ENCODE measurements at regions not wholly inside any gene's neighbourhood (a gene's known extent, or its start where the extent isn't known, plus 50 kb on each side); places are given as distances from the start of the nearest gene placed in this dataset.
A peak's percentile ranks its signal among the peaks of the same experiment; 100 is the strongest.

DNA sequence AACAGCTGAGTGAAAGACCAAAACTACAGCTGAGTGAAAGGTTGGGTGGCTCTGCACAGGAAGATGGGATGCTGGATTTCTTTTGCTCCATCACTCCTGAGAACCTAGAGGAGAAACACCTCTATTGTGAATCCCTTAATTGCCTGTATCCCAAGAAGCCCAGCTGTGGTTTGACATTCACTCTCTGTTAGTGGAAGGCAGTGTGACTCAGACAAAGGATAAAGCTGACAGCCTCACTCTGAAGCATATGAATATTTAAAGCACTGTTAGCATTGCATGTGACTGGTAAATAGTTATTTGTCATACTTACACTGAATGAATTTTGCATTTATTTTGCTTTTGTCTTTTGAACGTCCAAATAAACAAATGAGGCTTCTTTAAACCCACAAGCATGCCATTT lies 367.1 kb upstream of the RIOK2 start:
- in situ Hi-C loops (cut with MboI; ENCODE audit: low sequenced_read_pairs), result no loop called here

More for the DNA sequence above, 367.1 kb upstream of the RIOK2 start:
- no peak overlapping the region for H3K4ac ChIP-seq (ENCODE audit: low read depth, low read length)
- POLR2A ChIA-PET (ENCODE audit: unreplicated experiment), result no interaction called here
- no peaks in the 10 kb centered on the region for H4K20me1 ChIP-seq (ENCODE audit: insufficient read depth, low read length)
- DNase-seq (peak; percentile 72), ATAC-seq (ENCODE audit: low read depth) (peak; percentile 69)
- H2BK120ac ChIP-seq (ENCODE audit: low read depth, low read length), result no peak overlapping the region
- H3K4me1 ChIP-seq (ENCODE audit: control insufficient read depth, insufficient read depth, low read length), result peaks cover 5% of the 10 kb centered on the region; the same call in 1 of the 2 replicates
- no peak overlapping the region for H3K27ac ChIP-seq (ENCODE audit: insufficient read depth, low read length)
- H3K4me3 ChIP-seq (ENCODE audit: insufficient read depth, low read depth, low read length), result no peak overlapping the region
- no peak overlapping the region for H2BK15ac ChIP-seq (ENCODE audit: low read depth, low read length)
- no peak overlapping the region for H2AFZ ChIP-seq (replicated peaks; ENCODE audit: low read length, poor library complexity)
- H3K79me1 ChIP-seq (ENCODE audit: low read depth in 1 of 2, low read length in 2 of 2), result no peaks in the 10 kb centered on the region
- H3K27me3 ChIP-seq (ENCODE audit: control insufficient read depth, insufficient read depth, low read length), result no peaks in the 10 kb centered on the region
- H3K56ac ChIP-seq (ENCODE audit: extremely low read depth, insufficient read depth, low read length), result no peak overlapping the region
- intact Hi-C loops (cut with micrococcal nuclease), result no loop called here
- H4K5ac ChIP-seq (ENCODE audit: low read depth, low read length), result no peak overlapping the region
- no peak overlapping the region for H3K4me2 ChIP-seq (ENCODE audit: low read depth, low read length)
- no peak overlapping the region for H2AK9ac ChIP-seq (replicated peaks; ENCODE audit: low read depth, low read length, poor library complexity)
- no peaks in the 10 kb centered on the region; the same call in 1 of the 2 replicates for H3K9me1 ChIP-seq (ENCODE audit: insufficient read depth, low read length)
- no peak overlapping the region for H4K8ac ChIP-seq (ENCODE audit: low read depth in 2 of 2, low read length in 2 of 2)
- no peak overlapping the region for H2BK5ac ChIP-seq (ENCODE audit: low read depth, low read length, poor library complexity, severe bottlenecking)
- no peak overlapping the region for H3K9ac ChIP-seq (ENCODE audit: low read depth, low read length)
- H3K36me3 ChIP-seq (ENCODE audit: control insufficient read depth, insufficient read depth, low read length), result no peaks in the 10 kb centered on the region
- TF ChIP-seq CHD1 (IDR thresholded peaks at IDR 0.05; ENCODE audit: low read depth, low read length) (no peak), BHLHE40 (IDR thresholded peaks at IDR 0.05; ENCODE audit: low read depth, low read length) (0 out of 2 replicates have a peak, but pooled peaks have one; percentile 43)
- dilution Hi-C loops (cut with HindIII; ENCODE audit: low sequenced_read_pairs, unreplicated experiment), result no loop called here
- no CpG with 5 or more reads among the region's 1 CpG for whole genome bisulfite sequencing, 2 experiments (ENCODE audit: extremely low coverage in 2 of 2, insufficient read length in 1 of 2)
- no TSS peak for BruUV-seq (replicated peaks)
- H3K23ac ChIP-seq (ENCODE audit: low read depth, low read length), result no peak overlapping the region
- no peak overlapping the region for H2AK5ac ChIP-seq (ENCODE audit: low read depth, low read length)
- H3K18ac ChIP-seq (ENCODE audit: low read depth, low read length), result no peak overlapping the region
- no peak overlapping the region for H2BK20ac ChIP-seq (ENCODE audit: low read depth, low read length)
- no peak overlapping the region for H4K91ac ChIP-seq (ENCODE audit: insufficient read depth, low read depth, low read length)
- H3K9me3 ChIP-seq (ENCODE audit: control insufficient read depth, insufficient read depth, low read length), result no peaks in the 10 kb centered on the region
- CTCF ChIA-PET, result no interaction called here
- no peak overlapping the region for H3K14ac ChIP-seq (replicated peaks; ENCODE audit: low read depth, low read length)
